Hematopoietic multipotent progenitor cell treated with erythropoietin and hydrocortisone succinate and interleukin-3 and kit ligand, for 6 days (in vitro differentiated cells): ENCODE measurements at regions not wholly inside any gene's neighbourhood (a gene's known extent, or its start where the extent isn't known, plus 50 kb on each side); places are given as distances from the start of the nearest gene placed in this dataset.

Experiments used
- DNase-seq: peaks from one replicate; pipeline ENCODE4 v3.0.0-alpha.2; 2015

GRCh38 chr15:93138681-93139250 lies 49.8 kb upstream of the RGMA start:
- DNase-seq, result no peak
